Muscle layer of duodenum (tissue), 2 donors: ENCODE measurements at regions not wholly inside any gene's neighbourhood (a gene's known extent, or its start where the extent isn't known, plus 50 kb on each side); places are given as distances from the start of the nearest gene placed in this dataset.

Experiments used
- H3K27ac ChIP-seq: one replicate; pipeline ENCODE4 v1.7.0; 2013; ENCODE audit warnings: mild to moderate bottlenecking, low read length
- H3K27me3 ChIP-seq: one replicate; pipeline ENCODE4 v1.7.0; 2013; ENCODE audit warnings: low read depth, mild to moderate bottlenecking, control low read depth, low read length
- H3K36me3 ChIP-seq, 2 donors: one replicate each; pipeline ENCODE4 v1.7.0; 2013; ENCODE audit warnings: low read length in 2 of 2, control low read depth in 1 of 2, mild to moderate bottlenecking in 1 of 2; ENCODE audit not compliant: insufficient read depth in 2 of 2, control insufficient read depth in 1 of 2
- H3K4me1 ChIP-seq, 2 donors: one replicate each; pipeline ENCODE4 v1.7.0; 2013; ENCODE audit warnings: low read length in 2 of 2, mild to moderate bottlenecking in 2 of 2, control low read depth in 1 of 2, moderate library complexity in 1 of 2; ENCODE audit not compliant: insufficient read depth in 2 of 2, control insufficient read depth in 1 of 2
- H3K4me3 ChIP-seq, 2 donors: one replicate each; pipeline ENCODE4 v1.7.0; 2013; ENCODE audit warnings: low read length in 2 of 2, low read depth in 1 of 2, mild to moderate bottlenecking in 1 of 2
- H3K9me3 ChIP-seq, 2 donors: one replicate each; pipeline ENCODE4 v1.7.0; 2013; ENCODE audit warnings: low read length in 2 of 2, control low read depth in 1 of 2, mild to moderate bottlenecking in 1 of 2; ENCODE audit not compliant: control insufficient read depth in 1 of 2
- donor health status: healthy.

- no peaks in the 10 kb centered on the region for H3K27me3 ChIP-seq
- H3K9me3 ChIP-seq = no peaks in the 10 kb centered on the region
- no peaks in the 10 kb centered on the region for H3K4me1 ChIP-seq
- H3K36me3 ChIP-seq = no peaks in the 10 kb centered on the region
- no peak overlapping the region for H3K4me3 ChIP-seq
- no peak overlapping the region for H3K27ac ChIP-seq
These were observed 161.6 kb downstream of the BRMS1L start for GRCh38 chr14:35987731-35988130.

- no peak overlapping the region for H3K4me3 ChIP-seq
- no peaks in the 10 kb centered on the region for H3K36me3 ChIP-seq
- no peak overlapping the region for H3K27ac ChIP-seq
- no peaks in the 10 kb centered on the region for H3K27me3 ChIP-seq
- no peaks in the 10 kb centered on the region for H3K4me1 ChIP-seq
- no peaks in the 10 kb centered on the region for H3K9me3 ChIP-seq
These were observed 160.1 kb downstream of the BRMS1L start for GRCh38 chr14:35986219-35986573.

- H3K27me3 ChIP-seq = no peaks in the 10 kb centered on the region
- H3K4me1 ChIP-seq = no peaks in the 10 kb centered on the region
- H3K27ac ChIP-seq = no peak overlapping the region
- H3K9me3 ChIP-seq = no peaks in the 10 kb centered on the region
- no peaks in the 10 kb centered on the region for H3K36me3 ChIP-seq
- no peak overlapping the region for H3K4me3 ChIP-seq
These were observed 159.5 kb downstream of the BRMS1L start for GRCh38 chr14:35985474-35986218.

GRCh38 chr14:35979531-35979930 is 153.4 kb downstream of the BRMS1L start:
- Histone ChIP-seq H3K4me3 (no peak overlapping the region), H3K27ac (no peak overlapping the region)

GRCh38 chr14:35978561-35978960 is 152.4 kb downstream of the BRMS1L start:
- Histone ChIP-seq H3K36me3 (no peaks in the 10 kb centered on the region), H3K4me1 (no peaks in the 10 kb centered on the region), H3K9me3 (no peaks in the 10 kb centered on the region), H3K27me3 (no peaks in the 10 kb centered on the region), H3K27ac (no peak overlapping the region), H3K4me3 (no peak overlapping the region)

More at GRCh38 chr14:35979531-35979930, 153.4 kb downstream of the BRMS1L start:
- H3K4me1 ChIP-seq = no peaks in the 10 kb centered on the region
- H3K9me3 ChIP-seq = no peaks in the 10 kb centered on the region
- no peaks in the 10 kb centered on the region for H3K27me3 ChIP-seq
- H3K36me3 ChIP-seq = no peaks in the 10 kb centered on the region

GRCh38 chr14:35975814-35976213 is 149.7 kb downstream of the BRMS1L start:
- Histone ChIP-seq H3K9me3 (no peaks in the 10 kb centered on the region), H3K27ac (no peak overlapping the region), H3K4me1 (no peaks in the 10 kb centered on the region), H3K4me3 (no peak overlapping the region), H3K36me3 (no peaks in the 10 kb centered on the region), H3K27me3 (no peaks in the 10 kb centered on the region)

- Histone ChIP-seq H3K27me3 (no peaks in the 10 kb centered on the region), H3K36me3 (no peaks in the 10 kb centered on the region), H3K27ac (no peak overlapping the region), H3K9me3 (no peaks in the 10 kb centered on the region), H3K4me1 (no peaks in the 10 kb centered on the region), H3K4me3 (no peak overlapping the region)
These were observed 147.6 kb downstream of the BRMS1L start for GRCh38 chr14:35973770-35974169.

- no peaks in the 10 kb centered on the region for H3K4me1 ChIP-seq
- no peaks in the 10 kb centered on the region for H3K27me3 ChIP-seq
- H3K36me3 ChIP-seq = no peaks in the 10 kb centered on the region
- no peaks in the 10 kb centered on the region for H3K9me3 ChIP-seq
- no peak overlapping the region for H3K4me3 ChIP-seq
- H3K27ac ChIP-seq = no peak overlapping the region
These were observed 146.0 kb downstream of the BRMS1L start for GRCh38 chr14:35971965-35972630.

GRCh38 chr14:35969310-35969709 is 143.2 kb downstream of the BRMS1L start:
- no peak overlapping the region for H3K27ac ChIP-seq
- no peaks in the 10 kb centered on the region for H3K27me3 ChIP-seq
- H3K4me1 ChIP-seq = no peaks in the 10 kb centered on the region
- no peaks in the 10 kb centered on the region for H3K9me3 ChIP-seq
- no peak overlapping the region for H3K4me3 ChIP-seq
- no peaks in the 10 kb centered on the region for H3K36me3 ChIP-seq

- H3K27ac ChIP-seq = no peak overlapping the region
- H3K4me3 ChIP-seq = no peak overlapping the region
- no peaks in the 10 kb centered on the region for H3K4me1 ChIP-seq
- no peaks in the 10 kb centered on the region for H3K9me3 ChIP-seq
- H3K36me3 ChIP-seq = no peaks in the 10 kb centered on the region
- no peaks in the 10 kb centered on the region for H3K27me3 ChIP-seq
These were observed 139.3 kb downstream of the BRMS1L start for GRCh38 chr14:35965400-35965799.

- Histone ChIP-seq H3K4me3 (no peak overlapping the region), H3K4me1 (no peaks in the 10 kb centered on the region), H3K36me3 (no peaks in the 10 kb centered on the region), H3K27ac (no peak overlapping the region), H3K9me3 (no peaks in the 10 kb centered on the region), H3K27me3 (no peaks in the 10 kb centered on the region)
These were observed 138.7 kb downstream of the BRMS1L start for GRCh38 chr14:35964697-35965286.
